Spleen (tissue), 7 donors: ENCODE measurements at regions not wholly inside any gene's neighbourhood (a gene's known extent, or its start where the extent isn't known, plus 50 kb on each side); places are given as distances from the start of the nearest gene placed in this dataset.

Experiments used
- CTCF ChIP-seq, 11 experiments: fragments of 200-600 bp in 7 of 11; fragments of 450-650 bp in 4 of 11; sonication (generic) in 4 of 11; IDR thresholded peaks in 8 of 11; conservative IDR thresholded peaks in 3 of 11; 1 replicate in 7 of 11; 2 replicates in 4 of 11; pipeline versions ENCODE4 v1.4.0 to v1.8.0; 2016 to 2021; ENCODE audit warnings: antibody characterized with exemption in 11 of 11, inconsistent platforms in 4 of 11, mild to moderate bottlenecking in 1 of 11
- POLR2A ChIP-seq, 3 donors: fragments of 450-650 bp; IDR thresholded peaks; one replicate each; pipeline ENCODE4 v1.5.1; 2017; ENCODE audit warnings: antibody characterized with exemption in 3 of 3, mild to moderate bottlenecking in 1 of 3
- donor health status: DM: no; HTN: no; CAD: no; lungs with moderate emphysema.
- donor health status: DM: no; HTN: no; CAD: no.
- donor health status: DM: no; HTN: no; CAD: no.

GRCh38 chr2:189267925-189268579 is 88.5 kb upstream of the COL5A2 start:
- TF ChIP-seq CTCF (IDR thresholded peaks at IDR 0.05 in 8 of 11, conservative IDR thresholded peaks at IDR 0.05 in 3 of 11) (no peak), POLR2A (IDR thresholded peaks at IDR 0.05) (no peak)
